GM23338 (cell line): ENCODE measurements at regions not wholly inside any gene's neighbourhood (a gene's known extent, or its start where the extent isn't known, plus 50 kb on each side); places are given as distances from the start of the nearest gene placed in this dataset.

Experiments used
- ATAC-seq: fragments of 200-7000 bp; cut with Tn5 transposase; 3 replicates; pipeline ENCODE4 v1.9.1; 2020
- DNase-seq: peaks from one replicate; pipeline ENCODE4 v3.0.0-alpha.2; 2015; ENCODE audit warnings: low spot score
- H2AFZ ChIP-seq: fragments of 200-600 bp; sonication (generic); 2 replicates; pipeline ENCODE4 v1.8.0; 2016; ENCODE audit warnings: antibody characterized with exemption, mild to moderate bottlenecking, moderate library complexity
- H3F3A ChIP-seq: fragments of 200-600 bp; sonication (generic); replicated peaks from 2 replicates; pipeline ENCODE4 v1.8.0; 2017; ENCODE audit warnings: antibody characterized with exemption, mixed run types, low read depth
- H3K27ac ChIP-seq: fragments of 200-600 bp; sonication (generic); 2 replicates; pipeline ENCODE4 v1.6.1; 2016; ENCODE audit warnings: low read depth
- H3K27me3 ChIP-seq: fragments of 200-600 bp; sonication (generic); 2 replicates; pipeline ENCODE4 v1.8.0; 2016; ENCODE audit warnings: mild to moderate bottlenecking, mixed run types, moderate library complexity; ENCODE audit not compliant: insufficient read depth
- H3K36me3 ChIP-seq: fragments of 200-600 bp; sonication (generic); 2 replicates; pipeline ENCODE4 v1.8.0; 2016; ENCODE audit warnings: mild to moderate bottlenecking; ENCODE audit not compliant: insufficient read depth
- H3K4me1 ChIP-seq: fragments of 200-600 bp; sonication (generic); 2 replicates; pipeline ENCODE4 v1.8.0; 2016; ENCODE audit warnings: mild to moderate bottlenecking, moderate library complexity; ENCODE audit not compliant: insufficient read depth
- H3K4me2 ChIP-seq: fragments of 200-600 bp; sonication (generic); 2 replicates; pipeline ENCODE4 v1.7.1; 2017; ENCODE audit warnings: mixed run types
- H3K4me3 ChIP-seq: fragments of 200-600 bp; sonication (generic); 2 replicates; pipeline ENCODE4 v1.6.1; 2016; ENCODE audit warnings: mixed run types
- H3K79me2 ChIP-seq: fragments of 200-600 bp; sonication (generic); replicated peaks from 2 replicates; pipeline ENCODE4 v1.8.0; 2017; ENCODE audit warnings: mild to moderate bottlenecking; ENCODE audit not compliant: insufficient read depth
- H3K9me2 ChIP-seq: fragments of 200-600 bp; sonication (generic); 2 replicates; pipeline ENCODE4 v1.8.0; 2017; ENCODE audit not compliant: insufficient read depth
- H4K20me1 ChIP-seq: fragments of 200-600 bp; sonication (generic); replicated peaks from 2 replicates; pipeline ENCODE4 v1.8.0; 2017; ENCODE audit warnings: mild to moderate bottlenecking; ENCODE audit not compliant: insufficient read depth
- H3K27ac Mint-ChIP-seq: 2 replicates; pipeline ENCODE4 v1.8.0; 2020; ENCODE audit warnings: inconsistent platforms, mild to moderate bottlenecking, moderate library complexity, mixed read lengths
- H3K27me3 Mint-ChIP-seq: 3 replicates; pipeline ENCODE4 v1.8.0; 2022; ENCODE audit warnings: low read depth, mild to moderate bottlenecking, moderate library complexity, mixed read lengths, inconsistent platforms; ENCODE audit not compliant: insufficient read depth, poor library complexity
- H3K36me3 Mint-ChIP-seq: 3 replicates; pipeline ENCODE4 v1.8.0; 2021; ENCODE audit warnings: low read depth, mild to moderate bottlenecking, inconsistent platforms, moderate library complexity, mixed read lengths
- H3K4me1 Mint-ChIP-seq: 3 replicates; pipeline ENCODE4 v1.8.0; 2020; ENCODE audit warnings: mild to moderate bottlenecking, inconsistent platforms, mixed read lengths
- H3K4me3 Mint-ChIP-seq: 3 replicates; pipeline ENCODE4 v1.8.0; 2021; ENCODE audit warnings: moderate library complexity, mild to moderate bottlenecking, inconsistent platforms, mixed read lengths
- H3K9me3 Mint-ChIP-seq: 3 replicates; pipeline ENCODE4 v1.8.0; 2020; ENCODE audit warnings: moderate library complexity, mild to moderate bottlenecking, inconsistent platforms, mixed read lengths
- CREB1 ChIP-seq: fragments of 250-450 bp; sonication (Bioruptor Pico); IDR thresholded peaks from 2 replicates; pipeline ENCODE4 v1.5.0; 2020; ENCODE audit warnings: low read depth, mild to moderate bottlenecking, moderate library complexity
- ETS1 ChIP-seq: IDR thresholded peaks from 2 replicates; pipeline ENCODE4 v1.6.1; 2016; ENCODE audit warnings: antibody characterized with exemption
- EZH2 ChIP-seq: fragments of 200-600 bp; sonication (generic); IDR thresholded peaks from one replicate; pipeline ENCODE4 v1.8.0; 2017; ENCODE audit warnings: antibody characterized with exemption, mild to moderate bottlenecking, low read depth; ENCODE audit not compliant: unreplicated experiment
- REST ChIP-seq: IDR thresholded peaks from one replicate; pipeline ENCODE4 v1.6.1; 2018; ENCODE audit warnings: antibody characterized with exemption; ENCODE audit not compliant: unreplicated experiment
- STAT1 ChIP-seq: IDR thresholded peaks from one replicate; pipeline ENCODE4 v1.6.1; 2016; ENCODE audit warnings: antibody characterized with exemption; ENCODE audit not compliant: unreplicated experiment
- ZNF114 ChIP-seq: fragments of 250-450 bp; sonication (Bioruptor Pico); IDR thresholded peaks from 2 replicates; pipeline ENCODE4 v1.5.0; 2020; ENCODE audit warnings: mild to moderate bottlenecking, moderate library complexity
- ZNF331 ChIP-seq: fragments of 250-450 bp; sonication (Bioruptor Pico); IDR thresholded peaks from 2 replicates; pipeline ENCODE4 v1.5.0; 2020; ENCODE audit warnings: low read depth, mild to moderate bottlenecking, moderate library complexity
- ZNF462 ChIP-seq: fragments of 250-450 bp; sonication (Bioruptor Pico); IDR thresholded peaks from 2 replicates; pipeline ENCODE4 v1.5.0; 2020; ENCODE audit warnings: mild to moderate bottlenecking, moderate library complexity

- no peak for TF ChIP-seq EZH2
These were observed 110.9 kb downstream of the TMEM170B start (continued) for GRCh38 chr6:11648436-11648775.

- H3K79me2 ChIP-seq = no peaks in the 10 kb centered on the region
- H2AFZ ChIP-seq = no peak overlapping the region
- H3K27ac Mint-ChIP-seq = peak overlapping the region; percentile 96; the same call in 1 of the 2 replicates
- H3K9me2 ChIP-seq = 0 out of 2 replicates have a peak, but pooled peaks cover 9% of the 10 kb centered on the region
- H3K36me3 ChIP-seq = peaks cover 7% of the 10 kb centered on the region; the same call in 1 of the 2 replicates
- peaks cover 29% of the 10 kb centered on the region for H3K9me3 Mint-ChIP-seq
- H3K36me3 Mint-ChIP-seq = peaks cover 35% of the 10 kb centered on the region
- H3K27ac ChIP-seq = no peak overlapping the region; the same call in 1 of the 2 replicates
- H3K27me3 ChIP-seq = no peaks in the 10 kb centered on the region
- H4K20me1 ChIP-seq = no peaks in the 10 kb centered on the region
- H3K4me1 ChIP-seq = peaks cover 24% of the 10 kb centered on the region
- peaks cover 15% of the 10 kb centered on the region for H3K27me3 Mint-ChIP-seq
- TF ChIP-seq ZNF114 (CRISPR knock-in tag) (no peak), CREB1 (CRISPR knock-in tag) (no peak)
- H3K4me3 Mint-ChIP-seq = no peak overlapping the region
- ATAC-seq (no peak), DNase-seq (no peak)
- no peak overlapping the region for H3K4me3 ChIP-seq
- peaks cover 48% of the 10 kb centered on the region for H3K4me1 Mint-ChIP-seq
- no peaks in the 10 kb centered on the region for H3F3A ChIP-seq
- no peak overlapping the region for H3K4me2 ChIP-seq
These were observed 111.3 kb downstream of the TMEM170B start for GRCh38 chr6:11648889-11649288.

- H3K27me3 ChIP-seq = no peaks in the 10 kb centered on the region
- H4K20me1 ChIP-seq = no peaks in the 10 kb centered on the region
- H3K79me2 ChIP-seq = no peaks in the 10 kb centered on the region
- H3K4me1 ChIP-seq = peaks cover 30% of the 10 kb centered on the region
- H3K4me2 ChIP-seq = peak overlapping the region; percentile 33
- H3K27me3 Mint-ChIP-seq = peaks cover 17% of the 10 kb centered on the region
- no peak overlapping the region for H3K4me3 ChIP-seq
- H3F3A ChIP-seq = no peaks in the 10 kb centered on the region
- H3K4me3 Mint-ChIP-seq = peak overlapping the region; percentile 41; the same call in 2 of the 3 replicates
- H3K27ac Mint-ChIP-seq = peak overlapping the region; percentile 96
- peaks cover 58% of the 10 kb centered on the region for H3K4me1 Mint-ChIP-seq
- DNase-seq (peak; percentile 90), ATAC-seq (peak; percentile 94)
- peaks cover 7% of the 10 kb centered on the region; the same call in 1 of the 2 replicates for H3K36me3 ChIP-seq
- H3K9me2 ChIP-seq = 0 out of 2 replicates have a peak, but pooled peaks cover 6% of the 10 kb centered on the region
- no peak overlapping the region for H2AFZ ChIP-seq
- peak overlapping the region; percentile 95 for H3K27ac ChIP-seq
- peaks cover 29% of the 10 kb centered on the region for H3K9me3 Mint-ChIP-seq
- H3K36me3 Mint-ChIP-seq = peaks cover 35% of the 10 kb centered on the region
- TF ChIP-seq STAT1 (no peak), ZNF331 (CRISPR knock-in tag) (no peak), EZH2 (no peak), REST (no peak), ZNF462 (CRISPR knock-in tag) (peak; percentile 91), ETS1 (peak; percentile 52; the same call in 1 of the 2 replicates), CREB1 (CRISPR knock-in tag) (peak; percentile 41; the same call in 1 of the 2 replicates)
These were observed 112.6 kb downstream of the TMEM170B start for GRCh38 chr6:11650025-11650696.
